ENCODE measurements at regions not wholly inside any gene's neighbourhood (a gene's known extent, or its start where the extent isn't known, plus 50 kb on each side); places are given as distances from the start of the nearest gene placed in this dataset.
A peak's percentile ranks its signal among the peaks of the same experiment; 100 is the strongest.
"Not testable (repeated sequence)": the region's sequence is repeated elsewhere in the genome, so short reads cannot be mapped to it uniquely, and the experiment has no call there.

GRCh38 chr18:62460851-62461300 is 61.9 kb upstream of the ZCCHC2 start:
- ATAC-seq (peak; percentile 55 to 67), DNase-seq (peak; percentile 50)
- no peaks in the 10 kb centered on the region for H3K36me3 ChIP-seq

GRCh38 chr18:62461591-62461990 is 61.2 kb upstream of the ZCCHC2 start:
- no peaks in the 10 kb centered on the region for H3K36me3 ChIP-seq
- H3K4me3 ChIP-seq, result no peak overlapping the region
- no peak for TF ChIP-seq CTCF (IDR thresholded peaks at IDR 0.05)
- DNase-seq, result no peak
- H3K27ac ChIP-seq, result no peak overlapping the region
- no peaks in the 10 kb centered on the region for H3K27me3 ChIP-seq (ENCODE audit: low read depth)
- no peak for ATAC-seq
- H3K4me1 ChIP-seq, result peaks cover 8% of the 10 kb centered on the region
- intact Hi-C loops (cut with DNase I), result no loop called here
- no peaks in the 10 kb centered on the region for H3K9me3 ChIP-seq

More at GRCh38 chr18:62460851-62461300, 61.9 kb upstream of the ZCCHC2 start:
- Histone ChIP-seq H3K4me3 (no peak overlapping the region), H3K9me3 (no peaks in the 10 kb centered on the region), H3K27ac (no peak overlapping the region), H3K27me3 (ENCODE audit: low read depth) (no peaks in the 10 kb centered on the region), H3K4me1 (peaks cover 8% of the 10 kb centered on the region)
- TF ChIP-seq CTCF (IDR thresholded peaks at IDR 0.05), result no peak
- intact Hi-C loops (cut with DNase I), result no loop called here

GRCh38 chr18:62464266-62464665 is 58.6 kb upstream of the ZCCHC2 start:
- DNase-seq, result no peak
- H3K4me3 ChIP-seq, result no peak overlapping the region
- intact Hi-C loops (cut with DNase I), result no loop called here
- TF ChIP-seq CTCF (IDR thresholded peaks at IDR 0.05), result no peak
- no peaks in the 10 kb centered on the region for H3K36me3 ChIP-seq
- ATAC-seq, result no peak
- H3K4me1 ChIP-seq, result peaks cover 8% of the 10 kb centered on the region
- no peak overlapping the region for H3K27ac ChIP-seq
- no peaks in the 10 kb centered on the region for H3K27me3 ChIP-seq (ENCODE audit: low read depth)
- H3K9me3 ChIP-seq, result no peaks in the 10 kb centered on the region

GRCh38 chr18:62469131-62469530 is 53.7 kb upstream of the ZCCHC2 start:
- H3K27ac ChIP-seq; DNase-seq; H3K4me1 ChIP-seq; ATAC-seq; H3K27me3 ChIP-seq (ENCODE audit: low read depth); intact Hi-C loops (cut with DNase I); H3K9me3 ChIP-seq; H3K36me3 ChIP-seq; H3K4me3 ChIP-seq: not testable (repeated sequence)

Measured in lower lobe of right lung (tissue), 2 donors.